C4-2B (cell line): ENCODE measurements at regions not wholly inside any gene's neighbourhood (a gene's known extent, or its start where the extent isn't known, plus 50 kb on each side); places are given as distances from the start of the nearest gene placed in this dataset.

Source experiments
- CTCF ChIP-seq: fragments of 450-650 bp; conservative IDR thresholded peaks from 2 replicates; pipeline ENCODE4 v1.5.1; 2017; ENCODE audit warnings: mild to moderate bottlenecking
- ZFX ChIP-seq: fragments of 450-650 bp; IDR thresholded peaks from 2 replicates; pipeline ENCODE4 v1.6.1; 2017

DNA sequence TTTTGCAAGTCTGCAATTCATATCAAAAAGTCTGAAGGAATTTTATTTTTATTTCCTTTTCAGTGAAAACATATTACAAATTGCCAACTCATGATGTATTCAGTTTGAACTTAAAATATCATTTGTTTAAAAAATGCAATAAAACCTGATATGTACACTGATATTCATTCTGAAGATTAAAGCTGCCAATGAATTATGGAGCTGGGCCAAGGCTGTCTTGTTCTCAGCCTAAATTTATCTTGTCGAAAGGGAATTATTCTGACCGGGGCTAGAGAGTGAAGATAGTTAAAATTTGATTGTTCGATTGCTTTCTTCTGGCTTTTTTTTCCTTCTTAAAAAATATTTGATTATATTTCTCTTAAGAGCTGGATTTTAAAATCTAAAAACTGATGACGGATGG, 54.0 kb upstream of the RBFOX1 start:
- TF ChIP-seq CTCF (no peak), ZFX (no peak)
